Calu3 (cell line): ENCODE measurements at regions not wholly inside any gene's neighbourhood (a gene's known extent, or its start where the extent isn't known, plus 50 kb on each side); places are given as distances from the start of the nearest gene placed in this dataset.

ENCODE experiments used
- BruUV-seq: library from RNA; stranded (reverse); fragments of 400-500 nt; replicated peaks from 2 replicates; lab custom pipeline; 2021; lab: Mats Ljungman, UMichigan
- CTCF ChIA-PET: fragments of 300-600 bp; sonication (Branson Sonifier 250); formaldehyde crosslinking; loops from one replicate; lab custom pipeline; 2022; ENCODE audit warnings: antibody characterized with exemption; lab: Charles Lee
- DNase-seq: peaks from one replicate; pipeline ENCODE4 v3.0.0; 2022
- H3K27ac Mint-ChIP-seq: one replicate; pipeline ENCODE4 v1.8.0; 2022; ENCODE audit warnings: mixed read lengths; ENCODE audit not compliant: unreplicated experiment
- H3K27me3 Mint-ChIP-seq: one replicate; pipeline ENCODE4 v1.8.0; 2022; ENCODE audit warnings: mixed read lengths; ENCODE audit not compliant: unreplicated experiment
- H3K36me3 Mint-ChIP-seq: one replicate; pipeline ENCODE4 v1.8.0; 2022; ENCODE audit warnings: mild to moderate bottlenecking, moderate library complexity, mixed read lengths; ENCODE audit not compliant: insufficient read depth, unreplicated experiment
- H3K4me1 Mint-ChIP-seq: one replicate; pipeline ENCODE4 v1.8.0; 2022; ENCODE audit warnings: mild to moderate bottlenecking, low read depth, mixed read lengths; ENCODE audit not compliant: unreplicated experiment
- H3K4me3 Mint-ChIP-seq: one replicate; pipeline ENCODE4 v1.8.0; 2022; ENCODE audit warnings: mild to moderate bottlenecking, low read depth, moderate library complexity, mixed read lengths; ENCODE audit not compliant: unreplicated experiment
- H3K9me3 Mint-ChIP-seq: one replicate; pipeline ENCODE4 v1.8.0; 2022; ENCODE audit warnings: low read depth, mixed read lengths; ENCODE audit not compliant: unreplicated experiment
- CTCF ChIP-seq: fragments of 200-600 bp; IDR thresholded peaks from one replicate; pipeline ENCODE4 v1.8.0; 2022; ENCODE audit warnings: antibody characterized with exemption; ENCODE audit not compliant: unreplicated experiment
- intact Hi-C: fragments of 100-400 bp; cut with micrococcal nuclease; formaldehyde crosslinking; loops from one replicate; pipeline ENCODE4 v1.10.0; 2022; ENCODE audit not compliant: unreplicated experiment

GRCh38 chr22:49449811-49450446 lies 377.7 kb downstream of the BRD1 start:
- no peak for DNase-seq
- intact Hi-C loops, result no loop called here
- CTCF ChIA-PET, result no interaction called here
- no peak for TF ChIP-seq CTCF
- Mint-ChIP-seq H3K4me1 (no peaks in the 10 kb centered on the region), H3K4me3 (no peak overlapping the region), H3K27ac (no peak overlapping the region), H3K9me3 (no peaks in the 10 kb centered on the region), H3K36me3 (no peaks in the 10 kb centered on the region), H3K27me3 (peaks cover 5% of the 10 kb centered on the region)
- BruUV-seq, result no TSS peak

GRCh38 chr22:49449377-49449776 lies 378.3 kb downstream of the BRD1 start:
- no peak for DNase-seq
- H3K27ac Mint-ChIP-seq, result no peak overlapping the region
- no peaks in the 10 kb centered on the region for H3K4me1 Mint-ChIP-seq
- TF ChIP-seq CTCF, result no peak
- no peak overlapping the region for H3K4me3 Mint-ChIP-seq
- H3K27me3 Mint-ChIP-seq, result peaks cover 7% of the 10 kb centered on the region
- no peaks in the 10 kb centered on the region for H3K9me3 Mint-ChIP-seq
- intact Hi-C loops, result no loop called here
- no peaks in the 10 kb centered on the region for H3K36me3 Mint-ChIP-seq
- BruUV-seq, result no TSS peak
- CTCF ChIA-PET, result no interaction called here

DNA sequence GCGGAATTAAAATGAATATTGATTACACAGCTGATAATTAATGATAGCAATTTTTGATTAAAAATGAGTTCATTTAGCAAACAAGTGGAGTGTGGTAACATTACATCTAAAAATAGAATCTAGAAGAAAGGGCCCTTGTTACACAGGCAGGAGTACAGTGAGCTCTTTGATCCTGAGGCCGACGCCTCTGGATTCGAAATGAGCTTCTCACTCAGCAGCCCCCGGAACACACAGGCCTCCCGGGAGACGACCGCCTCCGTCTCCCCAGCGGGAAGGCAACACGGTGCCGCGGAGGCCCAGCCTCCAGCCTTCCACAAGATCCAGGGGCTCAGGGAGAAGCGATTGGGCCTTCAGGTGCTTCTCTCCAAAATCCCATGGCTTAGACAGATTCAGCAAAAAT lies 379.1 kb downstream of the BRD1 start:
- Mint-ChIP-seq H3K27me3 (peaks cover 12% of the 10 kb centered on the region), H3K27ac (no peak overlapping the region), H3K9me3 (no peaks in the 10 kb centered on the region), H3K4me3 (no peak overlapping the region), H3K4me1 (no peaks in the 10 kb centered on the region), H3K36me3 (no peaks in the 10 kb centered on the region)
- no peak for DNase-seq
- intact Hi-C loops, result no loop called here
- CTCF ChIA-PET, result interaction anchor here (0.7 to 1.0 kb wide), 3 partner anchors 14 to 111 kb away, joined by 3 to 4 read pairs (median 3); no protein-coding TSS in a partner anchor
- TF ChIP-seq CTCF, result no peak
- no TSS peak for BruUV-seq

- no peaks in the 10 kb centered on the region for H3K4me1 Mint-ChIP-seq
- no peak overlapping the region for H3K27ac Mint-ChIP-seq
- no peak for TF ChIP-seq CTCF
- H3K4me3 Mint-ChIP-seq, result no peak overlapping the region
- no peaks in the 10 kb centered on the region for H3K36me3 Mint-ChIP-seq
- no peak for DNase-seq
- no TSS peak for BruUV-seq
- CTCF ChIA-PET, result interaction anchor here (1.0 kb wide), 1 partner anchor 14 kb away, joined by 4 read pairs; no protein-coding TSS in a partner anchor
- intact Hi-C loops, result no loop called here
- H3K9me3 Mint-ChIP-seq, result no peaks in the 10 kb centered on the region
- peaks cover 12% of the 10 kb centered on the region for H3K27me3 Mint-ChIP-seq
Observed at GRCh38 chr22:49447837-49448236, 379.8 kb downstream of the BRD1 start.
